T-helper 1 cell treated with Interleukin-12 subunit alpha and Interleukin-12 subunit beta and Interleukin-4 antibody, amounts not matched to agents 30 μg/mL and 1 μg/mL, for 36 hours (primary cell): ENCODE measurements at regions not wholly inside any gene's neighbourhood (a gene's known extent, or its start where the extent isn't known, plus 50 kb on each side); places are given as distances from the start of the nearest gene placed in this dataset.

Experiments
- H3K27ac Mint-ChIP-seq: one replicate; pipeline ENCODE4 v1.8.0; 2021; ENCODE audit warnings: mild to moderate bottlenecking, mixed read lengths
- H3K27me3 Mint-ChIP-seq: one replicate; pipeline ENCODE4 v1.8.0; 2021; ENCODE audit warnings: low read depth, mixed read lengths
- H3K36me3 Mint-ChIP-seq: one replicate; pipeline ENCODE4 v1.8.0; 2021; ENCODE audit warnings: low read depth, mixed read lengths
- H3K4me1 Mint-ChIP-seq: one replicate; pipeline ENCODE4 v1.8.0; 2021; ENCODE audit warnings: low read depth, mixed read lengths
- H3K4me3 Mint-ChIP-seq: one replicate; pipeline ENCODE4 v1.8.0; 2021; ENCODE audit warnings: mild to moderate bottlenecking, moderate library complexity, mixed read lengths
- H3K9me3 Mint-ChIP-seq: one replicate; pipeline ENCODE4 v1.8.0; 2021; ENCODE audit warnings: mixed read lengths

- Mint-ChIP-seq H3K36me3 (no peaks in the 10 kb centered on the region), H3K27me3 (peaks cover 32% of the 10 kb centered on the region), H3K27ac (no peak overlapping the region), H3K4me3 (no peak overlapping the region), H3K4me1 (no peaks in the 10 kb centered on the region), H3K9me3 (peaks cover 23% of the 10 kb centered on the region)
Measured at GRCh38 chr17:45730192-45730591, 53.9 kb upstream of the CRHR1 start.

- H3K36me3 Mint-ChIP-seq, result no peaks in the 10 kb centered on the region
- peaks cover 23% of the 10 kb centered on the region for H3K9me3 Mint-ChIP-seq
- H3K27ac Mint-ChIP-seq, result no peak overlapping the region
- H3K4me3 Mint-ChIP-seq, result no peak overlapping the region
- peaks cover 33% of the 10 kb centered on the region for H3K27me3 Mint-ChIP-seq
- H3K4me1 Mint-ChIP-seq, result no peaks in the 10 kb centered on the region
Measured at GRCh38 chr17:45731459-45731858, 52.7 kb upstream of the CRHR1 start.

GRCh38 chr17:45732926-45733505, 51.1 kb upstream of the CRHR1 start:
- H3K27ac Mint-ChIP-seq, result no peak overlapping the region
- no peak overlapping the region for H3K4me3 Mint-ChIP-seq
- no peaks in the 10 kb centered on the region for H3K4me1 Mint-ChIP-seq
- peaks cover 31% of the 10 kb centered on the region for H3K27me3 Mint-ChIP-seq
- no peaks in the 10 kb centered on the region for H3K36me3 Mint-ChIP-seq
- peaks cover 23% of the 10 kb centered on the region for H3K9me3 Mint-ChIP-seq

GRCh38 chr17:45733781-45734180, 50.3 kb upstream of the CRHR1 start:
- Mint-ChIP-seq H3K4me1 (no peaks in the 10 kb centered on the region), H3K27me3 (peaks cover 24% of the 10 kb centered on the region), H3K27ac (no peak overlapping the region), H3K4me3 (no peak overlapping the region), H3K9me3 (peaks cover 23% of the 10 kb centered on the region), H3K36me3 (no peaks in the 10 kb centered on the region)
